Panc1 (cell line): ENCODE measurements at regions not wholly inside any gene's neighbourhood (a gene's known extent, or its start where the extent isn't known, plus 50 kb on each side); places are given as distances from the start of the nearest gene placed in this dataset.

Experiments
- ATAC-seq: fragments of 200-7000 bp; cut with Tn5 transposase; 2 replicates; pipeline ENCODE4 v1.9.1; 2020; ENCODE audit warnings: mild to moderate bottlenecking, moderate library complexity
- BruUV-seq: library from RNA; stranded (reverse); fragments of 400-500 nt; replicated peaks from 2 replicates; lab custom pipeline; 2021; lab: Mats Ljungman, UMichigan
- CTCF ChIA-PET: fragments of 300-600 bp; sonication (Branson Sonifier 250); formaldehyde crosslinking; loops from one replicate; lab custom pipeline; 2022; ENCODE audit warnings: antibody characterized with exemption; lab: Charles Lee
- POLR2A ChIA-PET: fragments of 300-600 bp; sonication (Branson Sonifier 250); formaldehyde crosslinking; loops from one replicate; lab custom pipeline; 2022; ENCODE audit warnings: antibody characterized with exemption; lab: Charles Lee
- DNase-seq: peaks from one replicate; pipeline ENCODE4 v3.0.0-alpha.2; 2010; ENCODE audit warnings: low read depth, low spot score
- H3K27ac ChIP-seq: 2 replicates; pipeline ENCODE4 v1.5.1; 2011; ENCODE audit warnings: mild to moderate bottlenecking, low read length, inconsistent platforms
- H3K27me3 ChIP-seq: fragments of 200-500 bp; sonication (Bioruptor generic); 2 replicates; pipeline ENCODE4 v1.6.0; 2014; ENCODE audit warnings: low read length, inconsistent platforms; ENCODE audit not compliant: control insufficient read depth, insufficient read depth
- H3K36me3 ChIP-seq: fragments of 200-500 bp; sonication (Bioruptor generic); 2 replicates; pipeline ENCODE4 v1.5.1; 2014; ENCODE audit warnings: inconsistent platforms, mild to moderate bottlenecking, low read length, moderate library complexity; ENCODE audit not compliant: control insufficient read depth, insufficient read depth
- H3K4me1 ChIP-seq: 2 replicates; pipeline ENCODE4 v1.5.1; 2011; ENCODE audit warnings: inconsistent platforms, mild to moderate bottlenecking, low read length, moderate library complexity; ENCODE audit not compliant: control insufficient read depth, insufficient read depth
- H3K4me3 ChIP-seq, 2 experiments: 2 replicates each; pipeline ENCODE4 v1.5.1; 2011 to 2012; ENCODE audit warnings: low read depth in 2 of 2, low read length in 2 of 2, mild to moderate bottlenecking in 2 of 2, inconsistent platforms in 1 of 2, moderate library complexity in 1 of 2
- H3K9me3 ChIP-seq: fragments of 200-500 bp; sonication (Bioruptor generic); 2 replicates; pipeline ENCODE4 v1.5.1; 2014; ENCODE audit warnings: low read depth, mild to moderate bottlenecking, inconsistent platforms, low read length, moderate library complexity; ENCODE audit not compliant: control insufficient read depth, insufficient read depth
- CTCF ChIP-seq: fragments of 450-650 bp; IDR thresholded peaks from 2 replicates; pipeline ENCODE4 v1.5.1; 2017; ENCODE audit warnings: mild to moderate bottlenecking
- POLR2AphosphoS5 ChIP-seq: IDR thresholded peaks from 2 replicates; pipeline ENCODE4 v1.6.1; 2012; ENCODE audit warnings: mild to moderate bottlenecking, low read depth, low read length, moderate library complexity
- REST ChIP-seq, 2 experiments: IDR thresholded peaks; 2 replicates each; pipeline ENCODE4 v1.6.1; 2011 to 2012; ENCODE audit warnings: low read depth in 2 of 2, control low read depth in 1 of 2, low read length in 1 of 2, mild to moderate bottlenecking in 1 of 2, moderate library complexity in 1 of 2; ENCODE audit not compliant: insufficient read depth in 1 of 2
- SIN3A ChIP-seq: IDR thresholded peaks from 2 replicates; pipeline ENCODE4 v1.6.1; 2012; ENCODE audit warnings: low read depth, mild to moderate bottlenecking, low read length, moderate library complexity, borderline replicate concordance; ENCODE audit not compliant: insufficient read depth
- TCF7L2 ChIP-seq: IDR thresholded peaks from 2 replicates; pipeline ENCODE4 v1.6.1; 2011; ENCODE audit warnings: mild to moderate bottlenecking, low read depth, low read length, inconsistent platforms
- in situ Hi-C: cut with HindIII; loops from 2 replicates; pipeline ENCODE4 v1.10.0; 2016; ENCODE audit warnings: low sequenced_read_pairs, low pct_unique_long_range_greater_than_20kb
- intact Hi-C: fragments of 100-400 bp; cut with micrococcal nuclease; formaldehyde crosslinking; loops from one replicate; pipeline ENCODE4 v1.10.0; 2022; ENCODE audit not compliant: unreplicated experiment

GRCh38 chr3:3603351-3603750 is 195.9 kb upstream of the LRRN1 start:
- intact Hi-C loops (no loop called here), in situ Hi-C loops (no loop called here)
- no TSS peak for BruUV-seq
- H3K4me3 ChIP-seq, result no peak overlapping the region
- no peak for ATAC-seq
- no peaks in the 10 kb centered on the region for H3K9me3 ChIP-seq
- DNase-seq, result no peak
- no peak overlapping the region for H3K27ac ChIP-seq
- no peaks in the 10 kb centered on the region for H3K36me3 ChIP-seq
- H3K27me3 ChIP-seq, result no peaks in the 10 kb centered on the region
- CTCF ChIA-PET, result no interaction called here
- TF ChIP-seq TCF7L2 (no peak), SIN3A (no peak), CTCF (no peak), REST (IDR thresholded peaks at IDR 0.05; ENCODE audit: insufficient read depth in 1 of 2, low read depth in 2 of 2, low read length in 1 of 2) (no peak), POLR2AphosphoS5 (no peak)
- H3K4me1 ChIP-seq, result no peaks in the 10 kb centered on the region
- POLR2A ChIA-PET, result no interaction called here

GRCh38 chr3:3600665-3601340 is 198.4 kb upstream of the LRRN1 start:
- TF ChIP-seq POLR2AphosphoS5 (no peak), TCF7L2 (no peak), SIN3A (no peak), REST (IDR thresholded peaks at IDR 0.05; ENCODE audit: insufficient read depth in 1 of 2, low read depth in 2 of 2, low read length in 1 of 2) (no peak), CTCF (no peak)
- ChIA-PET POLR2A (no interaction called here), CTCF (no interaction called here)
- Histone ChIP-seq H3K27ac (no peak overlapping the region), H3K27me3 (no peaks in the 10 kb centered on the region), H3K4me3 (no peak overlapping the region), H3K9me3 (no peaks in the 10 kb centered on the region), H3K4me1 (no peaks in the 10 kb centered on the region), H3K36me3 (no peaks in the 10 kb centered on the region)
- ATAC-seq (no peak), DNase-seq (no peak)
- intact Hi-C loops (no loop called here), in situ Hi-C loops (no loop called here)
- no TSS peak for BruUV-seq
